Nephron (organoid): ENCODE measurements at regions not wholly inside any gene's neighbourhood (a gene's known extent, or its start where the extent isn't known, plus 50 kb on each side); places are given as distances from the start of the nearest gene placed in this dataset.

ENCODE experiments used
- H3K27ac Mint-ChIP-seq, 3 experiments: 2 replicates each; pipeline ENCODE4 v1.8.0; 2020; ENCODE audit warnings: mixed read lengths in 3 of 3, mild to moderate bottlenecking in 2 of 3, moderate library complexity in 1 of 3
- H3K27me3 Mint-ChIP-seq: 2 replicates; pipeline ENCODE4 v1.8.0; 2021; ENCODE audit warnings: low read depth, mild to moderate bottlenecking, moderate library complexity, mixed read lengths
- H3K36me3 Mint-ChIP-seq: 2 replicates; pipeline ENCODE4 v1.8.0; 2020; ENCODE audit warnings: low read depth, mixed read lengths
- H3K4me1 Mint-ChIP-seq: 2 replicates; pipeline ENCODE4 v1.8.0; 2020; ENCODE audit warnings: mixed read lengths
- H3K4me3 Mint-ChIP-seq, 3 experiments: 2 replicates each; pipeline ENCODE4 v1.8.0; 2020; ENCODE audit warnings: mild to moderate bottlenecking in 3 of 3, mixed read lengths in 3 of 3, moderate library complexity in 2 of 3
- H3K9me3 Mint-ChIP-seq: 2 replicates; pipeline ENCODE4 v1.8.0; 2020; ENCODE audit warnings: mixed read lengths
- TF ChIP-seq, protein P1 (sequence below), 3 experiments: fragments of 200-600 bp; sonication (generic); IDR thresholded peaks; one replicate each; pipeline ENCODE4 v1.5.0; 2021; ENCODE audit warnings: antibody characterized with exemption in 3 of 3; ENCODE audit not compliant: unreplicated experiment in 3 of 3

DNA sequence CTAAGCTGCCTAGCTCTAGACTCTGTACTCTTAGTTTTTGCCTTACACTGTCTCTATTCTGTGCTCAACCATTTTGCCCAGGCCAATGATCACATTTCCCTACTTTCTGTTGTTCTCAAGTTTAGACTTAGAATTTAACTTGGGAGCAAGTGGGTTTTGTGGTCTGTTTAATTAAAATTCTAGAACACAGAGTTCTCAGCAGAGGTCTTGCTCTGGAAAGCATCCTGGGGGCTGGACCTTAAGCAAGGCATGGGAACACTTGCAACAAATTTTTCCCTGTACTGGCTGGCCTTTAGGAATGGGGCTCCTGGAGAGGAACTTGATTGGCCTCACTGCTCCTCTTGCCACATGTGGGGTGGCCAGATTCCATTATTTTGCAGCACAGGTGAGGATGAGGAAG, 236.3 kb upstream of the LRTM1 start:
- Mint-ChIP-seq H3K36me3 (no peaks in the 10 kb centered on the region), H3K4me3 (no peak overlapping the region), H3K27ac (no peak overlapping the region), H3K9me3 (no peaks in the 10 kb centered on the region), H3K27me3 (no peaks in the 10 kb centered on the region), H3K4me1 (peaks cover 52% of the 10 kb centered on the region)
- TF ChIP-seq, protein P1, sequence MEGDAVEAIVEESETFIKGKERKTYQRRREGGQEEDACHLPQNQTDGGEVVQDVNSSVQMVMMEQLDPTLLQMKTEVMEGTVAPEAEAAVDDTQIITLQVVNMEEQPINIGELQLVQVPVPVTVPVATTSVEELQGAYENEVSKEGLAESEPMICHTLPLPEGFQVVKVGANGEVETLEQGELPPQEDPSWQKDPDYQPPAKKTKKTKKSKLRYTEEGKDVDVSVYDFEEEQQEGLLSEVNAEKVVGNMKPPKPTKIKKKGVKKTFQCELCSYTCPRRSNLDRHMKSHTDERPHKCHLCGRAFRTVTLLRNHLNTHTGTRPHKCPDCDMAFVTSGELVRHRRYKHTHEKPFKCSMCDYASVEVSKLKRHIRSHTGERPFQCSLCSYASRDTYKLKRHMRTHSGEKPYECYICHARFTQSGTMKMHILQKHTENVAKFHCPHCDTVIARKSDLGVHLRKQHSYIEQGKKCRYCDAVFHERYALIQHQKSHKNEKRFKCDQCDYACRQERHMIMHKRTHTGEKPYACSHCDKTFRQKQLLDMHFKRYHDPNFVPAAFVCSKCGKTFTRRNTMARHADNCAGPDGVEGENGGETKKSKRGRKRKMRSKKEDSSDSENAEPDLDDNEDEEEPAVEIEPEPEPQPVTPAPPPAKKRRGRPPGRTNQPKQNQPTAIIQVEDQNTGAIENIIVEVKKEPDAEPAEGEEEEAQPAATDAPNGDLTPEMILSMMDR (IDR thresholded peaks at IDR 0.05; ENCODE audit: unreplicated experiment in 3 of 3) = no peak

DNA sequence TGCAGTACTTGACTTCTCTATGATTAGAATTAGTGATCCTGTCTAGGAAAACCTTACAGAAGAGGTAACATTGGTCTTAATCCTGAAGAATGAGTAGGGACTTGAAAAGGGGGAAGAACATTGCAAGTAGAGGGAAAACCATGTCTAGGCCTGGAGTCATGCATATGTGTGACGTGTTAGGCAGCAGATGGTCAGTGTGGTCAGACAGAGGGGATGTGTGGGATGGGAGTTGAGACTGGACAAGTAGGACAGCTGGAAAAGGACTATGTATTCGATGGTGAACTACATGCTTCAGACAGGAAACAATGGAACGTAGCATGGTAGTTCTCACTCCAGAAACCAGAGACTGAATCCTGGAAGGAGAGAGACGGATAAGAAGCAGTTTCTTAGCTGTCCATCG, 235.6 kb upstream of the LRTM1 start:
- no peak overlapping the region for H3K4me3 Mint-ChIP-seq

DNA sequence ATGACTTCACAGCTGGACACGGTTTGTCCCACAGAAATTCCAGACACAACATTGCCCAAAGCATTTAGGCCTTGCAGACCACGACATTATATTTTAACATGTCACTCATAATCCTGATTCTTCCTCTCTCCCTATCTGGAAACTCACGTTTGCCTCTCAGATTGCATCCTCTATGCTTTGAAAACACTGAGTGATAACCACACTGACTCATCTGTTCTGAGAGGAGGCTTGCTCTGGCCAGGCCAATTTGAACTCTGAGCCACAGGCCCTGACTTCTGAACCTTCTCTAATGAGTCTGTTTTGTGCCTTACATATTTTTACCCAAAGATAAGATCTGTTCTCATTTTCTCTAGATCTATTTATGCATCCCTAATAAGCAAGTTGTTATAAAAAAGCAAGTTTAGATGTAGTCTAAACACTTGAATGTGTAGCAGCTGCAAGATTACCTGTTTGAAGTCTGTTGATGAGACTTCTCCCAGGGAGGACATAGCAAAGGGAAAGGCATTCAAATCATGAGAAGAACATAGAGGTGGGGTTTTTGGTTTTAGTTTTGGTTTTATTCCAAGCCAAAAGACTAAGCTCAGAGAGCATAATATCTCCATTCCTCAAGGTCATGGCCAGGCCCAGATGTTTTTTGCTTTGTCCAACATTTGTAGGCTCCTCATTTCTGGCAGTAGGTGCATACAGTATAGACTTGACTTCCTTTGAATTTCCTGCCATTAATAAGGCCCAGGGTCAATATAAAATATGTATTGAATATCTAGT, 234.4 kb upstream of the LRTM1 start:
- no peaks in the 10 kb centered on the region for H3K27me3 Mint-ChIP-seq
- no peak overlapping the region for H3K27ac Mint-ChIP-seq
- TF ChIP-seq, protein P1 (IDR thresholded peaks at IDR 0.05; ENCODE audit: unreplicated experiment in 3 of 3) = no peak
- H3K4me3 Mint-ChIP-seq = no peak overlapping the region
- no peaks in the 10 kb centered on the region for H3K36me3 Mint-ChIP-seq
- no peaks in the 10 kb centered on the region for H3K9me3 Mint-ChIP-seq
- H3K4me1 Mint-ChIP-seq = peaks cover 44% of the 10 kb centered on the region

More for the DNA sequence above, 235.6 kb upstream of the LRTM1 start:
- Mint-ChIP-seq H3K4me1 (peaks cover 52% of the 10 kb centered on the region), H3K36me3 (no peaks in the 10 kb centered on the region), H3K27me3 (no peaks in the 10 kb centered on the region), H3K27ac (no peak overlapping the region), H3K9me3 (no peaks in the 10 kb centered on the region)
- TF ChIP-seq, protein P1 (IDR thresholded peaks at IDR 0.05; ENCODE audit: unreplicated experiment in 3 of 3) = no peak

DNA sequence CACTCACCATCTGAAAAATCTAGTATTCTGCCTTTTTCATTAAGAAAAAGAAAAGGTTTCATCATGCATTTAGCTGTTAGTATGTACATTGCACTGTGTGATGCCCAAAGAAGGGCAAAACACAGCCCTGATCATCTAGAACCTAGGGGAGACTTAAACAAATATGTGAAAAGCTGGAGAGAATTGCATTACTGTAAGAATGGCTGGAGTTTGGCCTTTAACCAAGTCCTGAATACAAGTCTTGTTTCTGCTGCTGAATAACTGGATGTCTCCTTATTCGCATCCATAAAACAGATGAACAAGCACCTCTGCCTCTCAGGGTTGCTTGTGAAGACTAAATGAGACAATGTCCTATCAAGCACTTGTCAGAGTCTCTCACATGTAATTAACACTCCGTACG, 233.4 kb upstream of the LRTM1 start:
- Mint-ChIP-seq H3K4me1 (peaks cover 40% of the 10 kb centered on the region), H3K27me3 (no peaks in the 10 kb centered on the region), H3K9me3 (no peaks in the 10 kb centered on the region), H3K36me3 (no peaks in the 10 kb centered on the region), H3K27ac (peak overlapping the region; percentile 25 to 79 (median 59)), H3K4me3 (no peak overlapping the region)
- TF ChIP-seq, protein P1 (IDR thresholded peaks at IDR 0.05; ENCODE audit: unreplicated experiment in 3 of 3) = no peak

DNA sequence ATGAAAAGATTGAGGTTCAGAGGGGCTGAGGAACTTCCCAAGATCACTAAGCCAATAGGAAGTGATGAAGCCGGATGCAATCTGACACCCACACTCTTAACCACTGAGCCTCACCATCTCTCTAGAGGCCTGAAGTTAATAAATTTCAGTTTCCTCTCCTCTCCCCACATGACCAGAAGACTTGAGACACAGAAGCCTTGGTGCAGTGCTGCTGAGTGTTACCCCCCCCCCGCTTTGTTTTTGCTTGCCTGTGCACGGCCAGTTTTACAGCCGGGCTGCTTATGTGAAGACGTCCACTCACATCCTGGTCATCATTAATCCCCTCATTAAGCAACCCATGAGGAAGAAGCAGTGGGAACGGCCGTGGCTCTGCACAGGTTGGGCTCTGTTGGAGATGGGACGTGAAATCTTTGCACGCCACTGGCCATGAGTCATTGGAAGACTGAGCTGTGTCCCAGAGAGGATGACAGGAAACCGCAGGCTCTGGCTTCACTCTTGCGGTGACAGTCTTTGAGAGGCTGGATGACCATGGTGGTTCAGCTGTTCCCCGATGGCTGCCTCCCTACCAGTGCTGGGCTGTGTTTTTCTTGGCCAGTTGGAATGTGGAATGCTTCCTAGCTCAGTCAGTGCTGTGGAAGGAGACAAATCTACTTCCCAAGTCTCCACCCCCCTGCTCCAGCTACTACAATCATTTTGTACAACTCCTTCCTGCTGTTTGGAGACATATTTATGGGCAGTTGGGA, 232.6 kb upstream of the LRTM1 start:
- H3K4me3 Mint-ChIP-seq = peak overlapping the region in 2 of 3 experiments; percentile 20 to 34
- no peaks in the 10 kb centered on the region for H3K9me3 Mint-ChIP-seq
- no peaks in the 10 kb centered on the region for H3K36me3 Mint-ChIP-seq
- H3K27ac Mint-ChIP-seq = peak overlapping the region; percentile 25 to 79 (median 59)
- H3K27me3 Mint-ChIP-seq = no peaks in the 10 kb centered on the region
- TF ChIP-seq, protein P1 (IDR thresholded peaks at IDR 0.05; ENCODE audit: unreplicated experiment in 3 of 3) = no peak
- H3K4me1 Mint-ChIP-seq = peaks cover 32% of the 10 kb centered on the region
